ENCODE measurements at regions not wholly inside any gene's neighbourhood (a gene's known extent, or its start where the extent isn't known, plus 50 kb on each side); places are given as distances from the start of the nearest gene placed in this dataset.

- DNase-seq, result no peak
These were observed 579.0 kb upstream of the DPP6 start for GRCh38 chr7:153473185-153473584.

GRCh38 chr7:153475239-153475638 lies 577.0 kb upstream of the DPP6 start:
- DNase-seq, result no peak

- DNase-seq, result no peak
These were observed 576.0 kb upstream of the DPP6 start for GRCh38 chr7:153476166-153476565.

GRCh38 chr7:153496257-153496656 lies 555.9 kb upstream of the DPP6 start:
- DNase-seq, result no peak

DNA sequence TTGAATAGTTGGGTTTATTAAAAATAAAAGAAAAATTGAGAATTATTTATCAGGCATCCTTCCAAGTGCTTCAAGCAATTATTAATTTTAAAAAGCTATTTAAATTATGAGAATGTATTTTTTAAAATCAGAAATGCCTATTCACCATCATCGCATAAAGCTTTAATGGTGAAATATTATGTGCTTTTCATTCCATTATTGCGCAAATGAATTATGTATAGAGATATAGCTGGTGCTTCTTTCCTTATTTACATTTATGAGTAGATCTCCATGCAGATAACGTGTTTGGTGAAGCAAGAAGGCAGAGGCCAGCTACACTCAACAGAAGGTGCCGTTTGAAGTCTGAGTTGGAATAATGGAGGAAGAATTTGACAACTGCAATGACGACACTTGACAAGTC lies 549.1 kb upstream of the DPP6 start:
- DNase-seq, result no peak

- no peak for DNase-seq
These were observed 547.7 kb upstream of the DPP6 start for GRCh38 chr7:153504288-153505075.

GRCh38 chr7:153507885-153508284 lies 544.3 kb upstream of the DPP6 start:
- no peak for DNase-seq

- no peak for DNase-seq
These were observed 542.4 kb upstream of the DPP6 start for GRCh38 chr7:153509768-153510167.

DNA sequence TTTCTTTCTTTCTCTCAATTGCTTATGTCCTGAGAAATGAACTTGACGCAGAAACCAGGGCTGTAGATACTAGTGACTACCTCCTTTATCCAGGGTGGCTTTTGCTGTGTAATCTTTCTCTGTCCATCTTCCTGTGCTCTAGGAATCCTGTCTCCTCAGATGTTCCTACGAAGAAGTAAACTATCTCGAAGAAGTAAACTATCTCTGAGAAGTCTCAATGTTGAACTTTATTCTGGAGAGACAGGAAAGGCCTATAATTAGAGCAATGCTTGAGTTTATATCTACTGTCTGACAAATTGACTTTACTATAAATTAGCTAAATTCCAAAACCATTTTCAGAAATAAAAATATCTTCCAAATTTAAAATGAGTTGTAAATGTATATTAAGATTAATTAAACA lies 541.5 kb upstream of the DPP6 start:
- DNase-seq, result no peak

DNA sequence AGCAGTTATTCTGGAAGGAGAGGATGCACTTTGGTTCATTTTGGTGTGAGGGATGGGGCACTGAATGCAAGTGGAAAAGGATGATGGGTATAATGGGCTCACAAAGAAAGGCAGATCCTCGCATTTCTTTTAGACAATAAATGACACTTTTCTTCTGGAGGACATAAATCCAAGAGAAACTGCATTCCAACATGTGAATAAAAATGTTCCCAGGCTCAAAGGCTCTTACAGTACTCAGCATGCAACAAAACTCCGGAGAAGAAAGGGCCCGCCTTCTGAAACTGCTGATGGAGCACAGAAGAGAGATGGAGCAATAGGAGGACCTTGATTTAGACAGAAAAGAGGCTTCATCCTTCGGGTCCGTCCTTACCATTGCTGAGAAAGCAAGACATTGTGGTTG lies 538.2 kb upstream of the DPP6 start:
- DNase-seq, result no peak

DNA sequence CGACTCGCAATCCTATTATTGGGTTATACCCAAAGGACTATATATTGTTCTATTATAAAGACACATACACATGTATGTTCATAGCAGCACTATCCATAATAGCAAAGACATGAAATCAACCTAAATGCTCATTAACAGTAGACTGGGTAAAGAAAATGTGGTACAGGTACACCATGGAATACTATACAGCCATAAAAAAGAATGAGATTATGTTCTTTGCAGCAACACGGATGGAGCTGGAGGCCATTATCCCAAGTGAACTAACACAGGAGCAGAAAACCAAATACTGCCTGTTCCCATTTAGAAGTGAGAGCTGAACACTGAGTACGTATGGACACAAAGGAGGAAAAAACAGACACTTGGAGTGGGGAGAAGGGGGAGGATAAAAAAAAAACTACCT lies 536.8 kb upstream of the DPP6 start:
- no peak for DNase-seq

GRCh38 chr7:153518201-153518984 lies 533.8 kb upstream of the DPP6 start:
- no peak for DNase-seq

- DNase-seq, result no peak
These were observed 530.8 kb upstream of the DPP6 start for GRCh38 chr7:153521370-153521769.

- DNase-seq, result no peak
These were observed 529.9 kb upstream of the DPP6 start for GRCh38 chr7:153522261-153522660.

- no peak for DNase-seq
These were observed 528.7 kb upstream of the DPP6 start for GRCh38 chr7:153523320-153524015.

GRCh38 chr7:153524070-153524601 lies 528.1 kb upstream of the DPP6 start:
- DNase-seq, result no peak

DNA sequence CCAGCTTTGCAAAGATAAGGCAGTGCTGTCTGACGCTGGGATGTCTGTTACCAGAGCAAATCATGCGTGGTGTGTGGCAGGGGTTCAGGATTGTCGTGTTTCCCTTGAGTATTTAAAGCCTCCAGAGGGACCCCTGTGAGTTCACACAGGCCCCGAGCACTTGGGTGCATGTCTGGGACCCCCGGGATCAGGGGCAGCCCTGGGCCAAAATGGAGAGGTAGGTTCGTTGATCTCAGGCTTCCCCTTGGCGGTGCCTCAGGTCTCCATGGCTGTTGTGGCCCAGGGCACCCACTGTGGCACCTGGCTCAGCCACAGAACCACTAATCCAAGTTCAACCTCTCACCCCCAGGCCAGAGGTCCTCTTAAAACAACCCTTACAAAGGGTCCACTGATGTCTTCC lies 523.1 kb upstream of the DPP6 start:
- DNase-seq, result no peak

DNA sequence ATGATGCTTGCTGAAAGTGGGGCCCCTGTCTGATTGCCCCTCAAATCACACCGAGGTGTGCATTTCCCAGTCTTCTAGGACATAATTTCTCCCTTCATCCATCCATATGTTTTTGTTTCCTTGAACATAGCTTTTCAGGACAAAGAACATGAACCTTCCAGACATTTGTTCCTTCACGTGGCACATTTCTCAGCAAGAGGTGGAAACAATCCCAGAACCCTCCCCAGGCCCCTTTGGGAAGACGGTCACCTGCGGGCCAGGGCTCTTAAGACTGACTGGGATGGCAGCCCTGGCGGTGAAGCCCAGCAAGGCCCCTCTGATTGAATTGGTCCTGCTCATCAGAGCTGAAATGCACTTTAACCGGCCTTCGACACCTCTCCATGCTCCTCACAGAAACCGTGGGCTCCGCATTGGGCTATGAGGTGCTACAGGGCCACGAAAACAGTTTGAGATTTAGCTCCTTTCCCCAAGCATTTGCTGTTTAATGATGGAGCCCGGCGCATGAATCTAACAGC lies 522.5 kb upstream of the DPP6 start:
- DNase-seq, result no peak

- DNase-seq, result no peak
These were observed 521.8 kb upstream of the DPP6 start for GRCh38 chr7:153530441-153530840.

- DNase-seq, result no peak
These were observed 519.9 kb upstream of the DPP6 start for GRCh38 chr7:153532326-153532725.

GRCh38 chr7:153537271-153537670 lies 514.9 kb upstream of the DPP6 start:
- DNase-seq, result no peak

DNA sequence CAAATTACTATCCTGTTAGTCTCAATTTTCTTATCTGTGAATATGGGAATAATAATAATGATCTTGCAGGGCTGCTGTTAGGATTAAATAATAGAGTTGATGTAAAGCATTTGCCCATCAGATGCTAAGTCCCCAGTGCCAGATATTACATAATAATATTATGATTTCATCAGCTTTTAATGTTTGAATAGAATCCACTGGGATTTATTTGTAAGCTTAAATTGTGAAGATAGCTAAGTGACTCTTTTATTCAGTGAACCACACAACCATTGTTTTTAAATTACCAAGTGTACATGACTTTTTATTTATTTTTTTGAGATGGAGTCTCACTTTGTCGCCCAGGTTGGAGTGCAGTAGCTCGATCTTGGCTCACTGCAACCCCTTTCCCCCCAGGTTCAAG lies 510.3 kb upstream of the DPP6 start:
- no peak for DNase-seq

GRCh38 chr7:153543232-153543631 lies 509.0 kb upstream of the DPP6 start:
- no peak for DNase-seq

All from NCI-H187 (cell line).